Osteoblast (primary cell): ENCODE measurements at regions not wholly inside any gene's neighbourhood (a gene's known extent, or its start where the extent isn't known, plus 50 kb on each side); places are given as distances from the start of the nearest gene placed in this dataset.
"Not testable (repeated sequence)": the region's sequence is repeated elsewhere in the genome, so short reads cannot be mapped to it uniquely, and the experiment has no call there.

Experiments
- DNase-seq: peaks from one replicate; pipeline ENCODE4 v3.0.0; 2011; ENCODE audit warnings: low spot score, mixed read lengths; ENCODE audit not compliant: insufficient read length; ENCODE audit errors: missing footprints
- H2AFZ ChIP-seq: 2 replicates; pipeline ENCODE4 v1.6.0; 2011; ENCODE audit warnings: mild to moderate bottlenecking, low read length
- H3K27ac ChIP-seq: 2 replicates; pipeline ENCODE4 v1.5.1; 2011; ENCODE audit warnings: mild to moderate bottlenecking, low read depth, low read length, moderate library complexity
- H3K27me3 ChIP-seq: 2 replicates; pipeline ENCODE4 v1.6.0; 2012; ENCODE audit warnings: mild to moderate bottlenecking, control low read depth, inconsistent platforms, low read length, moderate library complexity; ENCODE audit not compliant: insufficient read depth
- H3K36me3 ChIP-seq: 2 replicates; pipeline ENCODE4 v1.5.1; 2011; ENCODE audit warnings: mild to moderate bottlenecking, low read length, control low read depth, moderate library complexity; ENCODE audit not compliant: insufficient read depth
- H3K4me1 ChIP-seq: 2 replicates; pipeline ENCODE4 v1.5.1; 2011; ENCODE audit warnings: mild to moderate bottlenecking, low read length, control low read depth, moderate library complexity; ENCODE audit not compliant: insufficient read depth
- H3K4me2 ChIP-seq: 2 replicates; pipeline ENCODE4 v1.6.0; 2011; ENCODE audit warnings: mild to moderate bottlenecking, low read length; ENCODE audit not compliant: insufficient read depth
- H3K4me3 ChIP-seq: fragments of 200-600 bp; sonication (generic); 3 replicates; pipeline ENCODE4 v1.5.1; 2012; ENCODE audit warnings: mild to moderate bottlenecking, low read length, inconsistent platforms; ENCODE audit not compliant: insufficient read depth
- H3K79me2 ChIP-seq: 2 replicates; pipeline ENCODE4 v1.6.0; 2012; ENCODE audit warnings: mild to moderate bottlenecking, low read length, control low read depth, inconsistent platforms; ENCODE audit not compliant: insufficient read depth
- H3K9me3 ChIP-seq: 2 replicates; pipeline ENCODE4 v1.5.1; 2011; ENCODE audit warnings: low read depth, low read length, control low read depth
- H4K20me1 ChIP-seq: 2 replicates; pipeline ENCODE4 v1.6.0; 2012; ENCODE audit warnings: mild to moderate bottlenecking, low read length, control low read depth; ENCODE audit not compliant: insufficient read depth
- TF ChIP-seq, protein P1 (sequence below): IDR thresholded peaks from 2 replicates; pipeline ENCODE4 v1.5.1; 2011; ENCODE audit warnings: mild to moderate bottlenecking, low read depth, low read length, moderate library complexity; ENCODE audit errors: extremely low read depth

DNA sequence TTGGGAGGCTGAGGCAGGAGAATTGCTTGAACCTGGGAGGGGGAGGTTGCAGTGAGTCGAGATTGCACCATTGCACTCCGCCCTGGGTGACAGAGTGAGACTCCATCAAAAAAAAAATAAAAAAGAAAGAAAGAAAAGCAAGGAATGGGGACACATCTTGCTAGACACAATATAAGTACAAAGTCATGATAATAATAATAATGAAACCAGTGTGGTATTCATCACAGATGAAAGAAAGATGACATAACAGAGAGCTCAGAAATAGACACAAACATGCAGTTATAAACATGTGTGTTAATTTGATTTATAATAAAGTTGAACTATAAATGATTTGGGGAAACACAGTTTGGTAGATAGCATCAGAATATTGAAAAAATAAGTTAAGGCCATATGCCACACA, 264.1 kb downstream of the SRGAP2C start:
- TF ChIP-seq, protein P1, sequence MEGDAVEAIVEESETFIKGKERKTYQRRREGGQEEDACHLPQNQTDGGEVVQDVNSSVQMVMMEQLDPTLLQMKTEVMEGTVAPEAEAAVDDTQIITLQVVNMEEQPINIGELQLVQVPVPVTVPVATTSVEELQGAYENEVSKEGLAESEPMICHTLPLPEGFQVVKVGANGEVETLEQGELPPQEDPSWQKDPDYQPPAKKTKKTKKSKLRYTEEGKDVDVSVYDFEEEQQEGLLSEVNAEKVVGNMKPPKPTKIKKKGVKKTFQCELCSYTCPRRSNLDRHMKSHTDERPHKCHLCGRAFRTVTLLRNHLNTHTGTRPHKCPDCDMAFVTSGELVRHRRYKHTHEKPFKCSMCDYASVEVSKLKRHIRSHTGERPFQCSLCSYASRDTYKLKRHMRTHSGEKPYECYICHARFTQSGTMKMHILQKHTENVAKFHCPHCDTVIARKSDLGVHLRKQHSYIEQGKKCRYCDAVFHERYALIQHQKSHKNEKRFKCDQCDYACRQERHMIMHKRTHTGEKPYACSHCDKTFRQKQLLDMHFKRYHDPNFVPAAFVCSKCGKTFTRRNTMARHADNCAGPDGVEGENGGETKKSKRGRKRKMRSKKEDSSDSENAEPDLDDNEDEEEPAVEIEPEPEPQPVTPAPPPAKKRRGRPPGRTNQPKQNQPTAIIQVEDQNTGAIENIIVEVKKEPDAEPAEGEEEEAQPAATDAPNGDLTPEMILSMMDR, result no peak

DNA sequence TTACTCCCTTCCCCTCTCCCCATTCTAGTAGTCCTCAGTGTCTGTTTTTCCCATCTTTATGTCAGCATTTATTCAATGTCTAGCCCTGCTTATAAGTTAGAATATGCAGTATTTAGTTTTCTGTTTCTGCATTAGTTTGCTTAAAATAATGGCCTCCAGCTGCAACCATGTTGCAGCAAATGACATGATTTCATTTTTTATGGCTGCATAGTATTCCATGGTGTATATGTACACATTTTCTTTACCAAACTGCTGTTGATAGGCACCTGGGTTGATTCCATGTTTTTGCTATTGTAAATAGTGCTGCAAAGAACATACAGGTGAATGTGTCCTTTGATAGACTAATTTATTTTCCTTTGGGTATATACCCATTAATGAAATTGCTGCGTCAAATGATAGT, 267.7 kb downstream of the SRGAP2C start:
- H3K4me2 ChIP-seq, result no peak overlapping the region
- H3K9me3 ChIP-seq, result no peaks in the 10 kb centered on the region
- H2AFZ ChIP-seq, result no peak overlapping the region
- TF ChIP-seq, protein P1, result no peak
- H3K4me3 ChIP-seq, result no peak overlapping the region
- no peak for DNase-seq
- no peaks in the 10 kb centered on the region for H4K20me1 ChIP-seq
- H3K4me1 ChIP-seq, result no peaks in the 10 kb centered on the region
- H3K36me3 ChIP-seq, result no peaks in the 10 kb centered on the region
- H3K27me3 ChIP-seq, result peaks cover 3% of the 10 kb centered on the region
- no peak overlapping the region for H3K27ac ChIP-seq
- H3K79me2 ChIP-seq, result no peaks in the 10 kb centered on the region

More for the DNA sequence above, 264.1 kb downstream of the SRGAP2C start:
- DNase-seq, result no peak
- H3K4me3 ChIP-seq, result no peak overlapping the region
- no peaks in the 10 kb centered on the region for H3K27me3 ChIP-seq
- no peaks in the 10 kb centered on the region for H3K79me2 ChIP-seq
- H3K4me1 ChIP-seq, result no peaks in the 10 kb centered on the region
- no peaks in the 10 kb centered on the region for H4K20me1 ChIP-seq
- no peak overlapping the region for H2AFZ ChIP-seq
- no peak overlapping the region for H3K27ac ChIP-seq
- no peak overlapping the region for H3K4me2 ChIP-seq
- H3K9me3 ChIP-seq, result no peaks in the 10 kb centered on the region
- no peaks in the 10 kb centered on the region for H3K36me3 ChIP-seq

- Histone ChIP-seq H2AFZ (no peak overlapping the region), H3K36me3 (no peaks in the 10 kb centered on the region), H3K4me3 (no peak overlapping the region), H3K4me2 (no peak overlapping the region), H3K27ac (no peak overlapping the region), H4K20me1 (no peaks in the 10 kb centered on the region), H3K9me3 (no peaks in the 10 kb centered on the region), H3K79me2 (no peaks in the 10 kb centered on the region), H3K4me1 (no peaks in the 10 kb centered on the region), H3K27me3 (peaks cover 3% of the 10 kb centered on the region)
- TF ChIP-seq, protein P1, result no peak
- no peak for DNase-seq
Measured at GRCh38 chr1:121458291-121459048, 273.7 kb downstream of the SRGAP2C start.

DNA sequence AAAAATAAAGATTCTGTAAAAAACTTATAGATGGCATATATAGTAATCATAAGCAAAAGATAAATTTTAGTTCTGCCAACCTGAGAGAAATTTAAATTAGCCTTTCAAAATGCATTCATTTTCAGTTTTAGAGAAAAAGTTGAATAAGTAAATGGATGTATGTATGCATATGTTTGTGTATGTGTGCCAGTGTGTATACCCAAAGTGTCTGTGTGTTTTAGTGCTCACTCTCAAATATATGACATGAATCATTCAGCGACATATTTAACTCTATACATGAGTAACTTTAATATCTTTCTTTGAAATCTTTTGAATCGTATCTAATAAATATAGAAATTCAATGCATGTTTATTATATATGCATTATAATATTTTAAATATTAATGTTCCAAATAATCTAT, 274.5 kb downstream of the SRGAP2C start:
- H3K27ac ChIP-seq, result no peak overlapping the region
- no peaks in the 10 kb centered on the region for H3K79me2 ChIP-seq
- no peak overlapping the region for H3K4me2 ChIP-seq
- DNase-seq, result no peak
- no peaks in the 10 kb centered on the region for H3K9me3 ChIP-seq
- no peak overlapping the region for H2AFZ ChIP-seq
- TF ChIP-seq, protein P1, result no peak
- H3K27me3 ChIP-seq, result peaks cover 3% of the 10 kb centered on the region
- H4K20me1 ChIP-seq, result no peaks in the 10 kb centered on the region
- no peaks in the 10 kb centered on the region for H3K36me3 ChIP-seq
- H3K4me3 ChIP-seq, result no peak overlapping the region
- no peaks in the 10 kb centered on the region for H3K4me1 ChIP-seq

DNA sequence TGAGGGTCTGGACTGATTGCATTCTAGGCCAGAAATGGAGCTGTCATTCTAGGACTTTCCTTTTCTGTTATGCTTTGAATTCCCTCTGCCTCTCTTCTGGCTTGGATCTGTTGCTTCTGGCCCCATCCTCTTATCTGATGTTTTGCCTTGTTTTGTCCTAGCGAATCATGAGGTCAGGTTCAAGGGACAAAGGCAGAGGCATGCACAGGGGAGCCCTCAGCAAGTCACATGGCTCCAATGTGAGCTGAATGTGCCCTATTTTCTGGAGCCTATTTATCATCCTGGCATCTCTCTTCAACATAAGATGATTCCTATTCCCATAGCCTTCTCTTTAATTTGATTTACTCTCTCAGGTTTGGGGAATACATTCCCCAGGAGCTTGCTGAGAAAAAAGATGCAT, 284.6 kb downstream of the SRGAP2C start:
- H3K9me3 ChIP-seq, H3K36me3 ChIP-seq, H3K79me2 ChIP-seq, H3K27ac ChIP-seq, H3K27me3 ChIP-seq, H3K4me3 ChIP-seq, H3K4me1 ChIP-seq, H3K4me2 ChIP-seq, H4K20me1 ChIP-seq, H2AFZ ChIP-seq, DNase-seq: not testable (repeated sequence)

GRCh38 chr1:121470401-121470800, 285.6 kb downstream of the SRGAP2C start:
- H2AFZ ChIP-seq, H3K36me3 ChIP-seq, H3K9me3 ChIP-seq, H3K79me2 ChIP-seq, H3K4me3 ChIP-seq, DNase-seq, H3K27ac ChIP-seq, H3K4me2 ChIP-seq, H4K20me1 ChIP-seq, H3K4me1 ChIP-seq, H3K27me3 ChIP-seq: not testable (repeated sequence)
